ENCODE measurements at regions not wholly inside any gene's neighbourhood (a gene's known extent, or its start where the extent isn't known, plus 50 kb on each side); places are given as distances from the start of the nearest gene placed in this dataset.

DNA sequence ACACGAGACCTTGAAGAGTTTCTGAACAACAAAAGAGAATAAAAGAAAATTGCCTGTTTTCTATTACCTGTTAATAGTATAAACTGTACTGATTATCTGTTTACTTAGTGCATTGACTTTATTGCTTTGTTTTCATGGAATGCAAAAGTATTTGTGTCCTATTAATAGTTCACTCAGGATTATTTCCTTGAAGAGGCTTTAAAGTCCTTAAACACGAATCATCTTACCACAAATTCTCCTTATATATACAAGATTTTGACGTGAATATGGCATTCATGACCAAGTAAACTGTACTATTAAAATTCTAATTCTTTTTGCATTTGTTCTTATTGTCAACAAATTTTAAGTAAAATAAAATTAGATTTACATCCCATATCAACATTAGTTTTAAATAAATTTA lies 513.0 kb downstream of the NTRK3 start:
- Histone ChIP-seq H3K4me3 (no peak overlapping the region), H3K36me3 (no peaks in the 10 kb centered on the region), H3K9me3 (ENCODE audit: low read depth) (no peaks in the 10 kb centered on the region), H3K27ac (no peak overlapping the region), H3F3A (ENCODE audit: low read depth) (no peaks in the 10 kb centered on the region), H4K20me1 (ENCODE audit: low read depth) (no peaks in the 10 kb centered on the region), H3K9ac (no peak overlapping the region), H2AFZ (replicated peaks) (no peak overlapping the region), H3K4me1 (no peaks in the 10 kb centered on the region), H3K79me2 (ENCODE audit: low read depth) (no peaks in the 10 kb centered on the region), H3K27me3 (no peaks in the 10 kb centered on the region), H3K4me2 (no peak overlapping the region)
- H3K36me3 Mint-ChIP-seq: no peaks in the 10 kb centered on the region
- TF ChIP-seq EZH2phosphoT487 (IDR thresholded peaks at IDR 0.05): no peak
- TF ChIP-seq, protein P1, sequence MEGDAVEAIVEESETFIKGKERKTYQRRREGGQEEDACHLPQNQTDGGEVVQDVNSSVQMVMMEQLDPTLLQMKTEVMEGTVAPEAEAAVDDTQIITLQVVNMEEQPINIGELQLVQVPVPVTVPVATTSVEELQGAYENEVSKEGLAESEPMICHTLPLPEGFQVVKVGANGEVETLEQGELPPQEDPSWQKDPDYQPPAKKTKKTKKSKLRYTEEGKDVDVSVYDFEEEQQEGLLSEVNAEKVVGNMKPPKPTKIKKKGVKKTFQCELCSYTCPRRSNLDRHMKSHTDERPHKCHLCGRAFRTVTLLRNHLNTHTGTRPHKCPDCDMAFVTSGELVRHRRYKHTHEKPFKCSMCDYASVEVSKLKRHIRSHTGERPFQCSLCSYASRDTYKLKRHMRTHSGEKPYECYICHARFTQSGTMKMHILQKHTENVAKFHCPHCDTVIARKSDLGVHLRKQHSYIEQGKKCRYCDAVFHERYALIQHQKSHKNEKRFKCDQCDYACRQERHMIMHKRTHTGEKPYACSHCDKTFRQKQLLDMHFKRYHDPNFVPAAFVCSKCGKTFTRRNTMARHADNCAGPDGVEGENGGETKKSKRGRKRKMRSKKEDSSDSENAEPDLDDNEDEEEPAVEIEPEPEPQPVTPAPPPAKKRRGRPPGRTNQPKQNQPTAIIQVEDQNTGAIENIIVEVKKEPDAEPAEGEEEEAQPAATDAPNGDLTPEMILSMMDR (IDR thresholded peaks at IDR 0.05): no peak
- TF ChIP-seq EZH2 (IDR thresholded peaks at IDR 0.05): no peak
- no peaks in the 10 kb centered on the region for H3K27me3 Mint-ChIP-seq (ENCODE audit: insufficient read depth, low read depth)
- no peak overlapping the region for H3K4me3 Mint-ChIP-seq
- no peak overlapping the region for H3K27ac Mint-ChIP-seq
- DNase-seq (ENCODE audit: low spot score): no peak
- H3K4me1 Mint-ChIP-seq: no peaks in the 10 kb centered on the region
- H3K9me3 Mint-ChIP-seq: no peaks in the 10 kb centered on the region

DNA sequence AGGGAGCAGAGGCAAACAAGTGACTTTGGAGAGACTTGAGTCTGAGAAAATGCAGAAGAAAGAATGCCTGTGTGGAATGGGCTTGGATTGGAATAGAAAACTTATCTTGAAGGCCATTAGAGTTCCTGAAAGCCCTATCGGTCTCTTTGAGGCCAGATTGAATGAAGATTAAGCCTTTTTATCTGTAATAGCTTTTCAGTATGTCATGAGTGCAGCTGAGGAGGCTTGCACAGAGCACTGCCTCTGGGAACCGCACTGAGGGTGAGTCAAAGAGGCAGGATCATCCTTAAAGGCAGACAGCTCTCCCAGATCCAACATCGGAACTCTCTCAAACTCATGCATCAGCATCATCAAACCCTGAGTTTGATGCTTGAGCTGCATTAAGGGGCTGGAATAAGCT lies 515.2 kb downstream of the NTRK3 start:
- Histone ChIP-seq H3K9me3 (ENCODE audit: low read depth) (no peaks in the 10 kb centered on the region), H3K9ac (no peak overlapping the region), H4K20me1 (ENCODE audit: low read depth) (no peaks in the 10 kb centered on the region), H2AFZ (replicated peaks) (no peak overlapping the region), H3K27me3 (no peaks in the 10 kb centered on the region), H3K27ac (no peak overlapping the region), H3K79me2 (ENCODE audit: low read depth) (no peaks in the 10 kb centered on the region), H3K36me3 (no peaks in the 10 kb centered on the region), H3F3A (ENCODE audit: low read depth) (no peaks in the 10 kb centered on the region), H3K4me3 (no peak overlapping the region), H3K4me1 (no peaks in the 10 kb centered on the region), H3K4me2 (no peak overlapping the region)
- Mint-ChIP-seq H3K9me3 (peaks cover 2% of the 10 kb centered on the region), H3K27ac (no peak overlapping the region), H3K27me3 (ENCODE audit: insufficient read depth, low read depth) (peaks cover 2% of the 10 kb centered on the region), H3K36me3 (no peaks in the 10 kb centered on the region), H3K4me3 (no peak overlapping the region), H3K4me1 (peaks cover 9% of the 10 kb centered on the region)
- TF ChIP-seq, protein P1 (IDR thresholded peaks at IDR 0.05): no peak
- no peak for TF ChIP-seq EZH2 (IDR thresholded peaks at IDR 0.05)
- no peak for TF ChIP-seq EZH2phosphoT487 (IDR thresholded peaks at IDR 0.05)
- no peak for DNase-seq (ENCODE audit: low spot score)

DNA sequence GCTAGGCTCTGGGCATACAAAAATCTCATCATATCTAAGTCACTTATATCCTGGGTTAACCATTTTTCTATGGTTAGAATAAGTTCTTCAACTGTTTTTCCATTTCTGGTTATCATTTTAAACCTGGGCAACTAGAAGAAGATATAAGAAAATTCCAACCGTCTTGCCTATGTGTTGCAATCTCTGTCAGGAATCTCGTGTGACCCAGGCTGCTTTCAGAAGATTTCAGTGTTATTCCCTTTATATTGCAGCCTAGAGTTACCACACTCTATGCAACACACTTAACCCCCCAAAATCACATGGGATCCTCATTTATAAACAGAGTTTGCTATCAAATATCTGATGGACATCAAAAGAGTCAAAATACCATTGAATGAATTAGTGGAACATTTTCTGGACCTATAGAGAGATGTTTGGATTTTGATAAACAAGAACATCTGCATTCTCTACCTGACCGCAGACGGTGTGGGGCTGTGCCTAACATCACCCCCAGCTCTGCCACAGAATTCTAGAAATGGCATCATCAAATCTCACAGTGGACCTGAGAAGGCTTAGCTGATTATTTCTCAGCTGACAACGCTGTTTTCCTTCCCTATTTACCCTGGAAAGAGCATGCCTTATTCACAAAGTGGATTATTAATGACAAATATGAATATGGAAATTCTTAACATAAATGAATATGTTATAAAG lies 515.7 kb downstream of the NTRK3 start:
- no peaks in the 10 kb centered on the region for H3K36me3 Mint-ChIP-seq
- no peak for DNase-seq (ENCODE audit: low spot score)
- Histone ChIP-seq H3K79me2 (ENCODE audit: low read depth) (no peaks in the 10 kb centered on the region), H3K4me3 (no peak overlapping the region), H3K9me3 (ENCODE audit: low read depth) (no peaks in the 10 kb centered on the region), H2AFZ (replicated peaks) (no peak overlapping the region), H3K27ac (no peak overlapping the region), H3K36me3 (no peaks in the 10 kb centered on the region), H3K4me2 (no peak overlapping the region), H4K20me1 (ENCODE audit: low read depth) (no peaks in the 10 kb centered on the region), H3F3A (ENCODE audit: low read depth) (no peaks in the 10 kb centered on the region), H3K4me1 (no peaks in the 10 kb centered on the region), H3K9ac (no peak overlapping the region), H3K27me3 (no peaks in the 10 kb centered on the region)
- peaks cover 2% of the 10 kb centered on the region for H3K9me3 Mint-ChIP-seq
- peaks cover 2% of the 10 kb centered on the region for H3K27me3 Mint-ChIP-seq (ENCODE audit: insufficient read depth, low read depth)
- no peak overlapping the region for H3K4me3 Mint-ChIP-seq
- H3K27ac Mint-ChIP-seq: no peak overlapping the region
- H3K4me1 Mint-ChIP-seq: peaks cover 15% of the 10 kb centered on the region
- TF ChIP-seq, protein P1 (IDR thresholded peaks at IDR 0.05): no peak
- TF ChIP-seq EZH2phosphoT487 (IDR thresholded peaks at IDR 0.05) (no peak), EZH2 (IDR thresholded peaks at IDR 0.05) (no peak)

All from neural progenitor cell (in vitro differentiated cells).